GM23338 (cell line): ENCODE measurements at regions not wholly inside any gene's neighbourhood (a gene's known extent, or its start where the extent isn't known, plus 50 kb on each side); places are given as distances from the start of the nearest gene placed in this dataset.
A peak's percentile ranks its signal among the peaks of the same experiment; 100 is the strongest.

Source experiments
- ATAC-seq: fragments of 200-7000 bp; cut with Tn5 transposase; 3 replicates; pipeline ENCODE4 v1.9.1; 2020
- DNase-seq: peaks from one replicate; pipeline ENCODE4 v3.0.0-alpha.2; 2015; ENCODE audit warnings: low spot score
- H2AFZ ChIP-seq: fragments of 200-600 bp; sonication (generic); 2 replicates; pipeline ENCODE4 v1.8.0; 2016; ENCODE audit warnings: antibody characterized with exemption, mild to moderate bottlenecking, moderate library complexity
- H3F3A ChIP-seq: fragments of 200-600 bp; sonication (generic); replicated peaks from 2 replicates; pipeline ENCODE4 v1.8.0; 2017; ENCODE audit warnings: antibody characterized with exemption, mixed run types, low read depth
- H3K27ac ChIP-seq: fragments of 200-600 bp; sonication (generic); 2 replicates; pipeline ENCODE4 v1.6.1; 2016; ENCODE audit warnings: low read depth
- H3K27me3 ChIP-seq: fragments of 200-600 bp; sonication (generic); 2 replicates; pipeline ENCODE4 v1.8.0; 2016; ENCODE audit warnings: mild to moderate bottlenecking, mixed run types, moderate library complexity; ENCODE audit not compliant: insufficient read depth
- H3K36me3 ChIP-seq: fragments of 200-600 bp; sonication (generic); 2 replicates; pipeline ENCODE4 v1.8.0; 2016; ENCODE audit warnings: mild to moderate bottlenecking; ENCODE audit not compliant: insufficient read depth
- H3K4me1 ChIP-seq: fragments of 200-600 bp; sonication (generic); 2 replicates; pipeline ENCODE4 v1.8.0; 2016; ENCODE audit warnings: mild to moderate bottlenecking, moderate library complexity; ENCODE audit not compliant: insufficient read depth
- H3K4me2 ChIP-seq: fragments of 200-600 bp; sonication (generic); 2 replicates; pipeline ENCODE4 v1.7.1; 2017; ENCODE audit warnings: mixed run types
- H3K4me3 ChIP-seq: fragments of 200-600 bp; sonication (generic); 2 replicates; pipeline ENCODE4 v1.6.1; 2016; ENCODE audit warnings: mixed run types
- H3K79me2 ChIP-seq: fragments of 200-600 bp; sonication (generic); replicated peaks from 2 replicates; pipeline ENCODE4 v1.8.0; 2017; ENCODE audit warnings: mild to moderate bottlenecking; ENCODE audit not compliant: insufficient read depth
- H3K9me2 ChIP-seq: fragments of 200-600 bp; sonication (generic); 2 replicates; pipeline ENCODE4 v1.8.0; 2017; ENCODE audit not compliant: insufficient read depth
- H4K20me1 ChIP-seq: fragments of 200-600 bp; sonication (generic); replicated peaks from 2 replicates; pipeline ENCODE4 v1.8.0; 2017; ENCODE audit warnings: mild to moderate bottlenecking; ENCODE audit not compliant: insufficient read depth
- H3K27ac Mint-ChIP-seq: 2 replicates; pipeline ENCODE4 v1.8.0; 2020; ENCODE audit warnings: inconsistent platforms, mild to moderate bottlenecking, moderate library complexity, mixed read lengths
- H3K27me3 Mint-ChIP-seq: 3 replicates; pipeline ENCODE4 v1.8.0; 2022; ENCODE audit warnings: low read depth, mild to moderate bottlenecking, moderate library complexity, mixed read lengths, inconsistent platforms; ENCODE audit not compliant: insufficient read depth, poor library complexity
- H3K36me3 Mint-ChIP-seq: 3 replicates; pipeline ENCODE4 v1.8.0; 2021; ENCODE audit warnings: low read depth, mild to moderate bottlenecking, inconsistent platforms, moderate library complexity, mixed read lengths
- H3K4me1 Mint-ChIP-seq: 3 replicates; pipeline ENCODE4 v1.8.0; 2020; ENCODE audit warnings: mild to moderate bottlenecking, inconsistent platforms, mixed read lengths
- H3K4me3 Mint-ChIP-seq: 3 replicates; pipeline ENCODE4 v1.8.0; 2021; ENCODE audit warnings: moderate library complexity, mild to moderate bottlenecking, inconsistent platforms, mixed read lengths
- H3K9me3 Mint-ChIP-seq: 3 replicates; pipeline ENCODE4 v1.8.0; 2020; ENCODE audit warnings: moderate library complexity, mild to moderate bottlenecking, inconsistent platforms, mixed read lengths
- CREB1 ChIP-seq: fragments of 250-450 bp; sonication (Bioruptor Pico); IDR thresholded peaks from 2 replicates; pipeline ENCODE4 v1.5.0; 2020; ENCODE audit warnings: low read depth, mild to moderate bottlenecking, moderate library complexity
- CTCF ChIP-seq, 2 experiments: fragments of 200-600 bp in 1 of 2; sonication (generic) in 1 of 2; conservative IDR thresholded peaks; 2 replicates each; pipeline versions ENCODE4 v1.5.1 to v1.6.1; 2016 to 2017; ENCODE audit warnings: antibody characterized with exemption in 2 of 2, low read depth in 2 of 2, mild to moderate bottlenecking in 2 of 2, moderate library complexity in 1 of 2
- ETS1 ChIP-seq: IDR thresholded peaks from 2 replicates; pipeline ENCODE4 v1.6.1; 2016; ENCODE audit warnings: antibody characterized with exemption
- EZH2 ChIP-seq: fragments of 200-600 bp; sonication (generic); IDR thresholded peaks from one replicate; pipeline ENCODE4 v1.8.0; 2017; ENCODE audit warnings: antibody characterized with exemption, mild to moderate bottlenecking, low read depth; ENCODE audit not compliant: unreplicated experiment
- EZH2phosphoT487 ChIP-seq: fragments of 200-600 bp; sonication (generic); IDR thresholded peaks from one replicate; pipeline ENCODE4 v1.8.1; 2018; ENCODE audit warnings: antibody characterized with exemption; ENCODE audit not compliant: unreplicated experiment
- JUNB ChIP-seq: IDR thresholded peaks from one replicate; pipeline ENCODE4 v1.6.1; 2016; ENCODE audit warnings: antibody characterized with exemption; ENCODE audit not compliant: unreplicated experiment
- NANOG ChIP-seq: IDR thresholded peaks from 2 replicates; pipeline ENCODE4 v1.6.1; 2016; ENCODE audit warnings: antibody characterized with exemption, borderline replicate concordance
- POLR2AphosphoS5 ChIP-seq: IDR thresholded peaks from 2 replicates; pipeline ENCODE4 v1.6.1; 2016; ENCODE audit warnings: antibody characterized with exemption, low read depth
- STAT1 ChIP-seq: IDR thresholded peaks from one replicate; pipeline ENCODE4 v1.6.1; 2016; ENCODE audit warnings: antibody characterized with exemption; ENCODE audit not compliant: unreplicated experiment
- ZNF114 ChIP-seq: fragments of 250-450 bp; sonication (Bioruptor Pico); IDR thresholded peaks from 2 replicates; pipeline ENCODE4 v1.5.0; 2020; ENCODE audit warnings: mild to moderate bottlenecking, moderate library complexity
- TF ChIP-seq, protein P1 (sequence below): IDR thresholded peaks from one replicate; pipeline ENCODE4 v1.6.1; 2018; ENCODE audit warnings: antibody characterized with exemption; ENCODE audit not compliant: unreplicated experiment

DNA sequence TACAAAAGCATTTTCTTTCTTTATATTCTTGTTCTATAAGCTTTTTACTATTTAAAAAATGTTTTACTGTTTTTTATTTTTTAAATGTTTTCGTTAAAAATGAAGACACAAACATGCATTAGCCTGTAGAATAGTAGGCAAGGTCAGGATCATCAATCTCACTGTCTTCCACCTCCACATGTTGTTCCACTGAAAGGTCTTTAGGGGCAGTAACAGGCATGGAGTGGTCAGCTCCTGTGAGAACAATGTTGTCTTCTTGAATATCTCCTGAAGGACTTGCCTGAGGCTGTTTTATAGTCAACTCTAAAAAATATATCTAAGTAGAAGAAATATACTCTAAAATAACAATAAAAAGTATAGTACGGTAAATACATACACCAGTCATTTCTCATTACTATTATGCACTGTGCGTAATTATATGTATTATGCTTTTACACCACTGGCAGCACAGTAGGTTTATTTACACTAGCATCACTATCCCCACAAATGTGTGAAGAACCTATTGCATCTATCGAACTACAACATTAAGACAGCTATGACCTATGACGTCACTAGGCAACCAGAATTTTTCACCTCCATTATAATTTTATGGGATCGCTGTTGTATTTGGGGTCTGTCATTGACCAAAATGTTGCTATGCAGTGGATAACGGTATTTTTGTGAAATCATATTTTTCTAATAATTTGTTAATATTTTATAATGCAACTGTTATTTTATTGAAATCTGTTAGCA is 764.3 kb downstream of the METTL4 start:
- peak; percentile 71 for ATAC-seq
- Histone ChIP-seq H3K27ac (no peak overlapping the region), H3K4me2 (no peak overlapping the region), H3K9me2 (no peaks in the 10 kb centered on the region), H3K27me3 (no peaks in the 10 kb centered on the region), H3K4me1 (no peaks in the 10 kb centered on the region), H3F3A (no peaks in the 10 kb centered on the region), H2AFZ (no peak overlapping the region), H3K36me3 (no peaks in the 10 kb centered on the region), H3K79me2 (no peaks in the 10 kb centered on the region), H3K4me3 (no peak overlapping the region), H4K20me1 (no peaks in the 10 kb centered on the region)
- H3K27ac Mint-ChIP-seq: no peak overlapping the region
- peak; percentile 22 to 30; a peak in 1 of 4 replicates for TF ChIP-seq CTCF (conservative IDR thresholded peaks at IDR 0.05; ENCODE audit: low read depth in 2 of 2)
- no peak for TF ChIP-seq ZNF114
- no peaks in the 10 kb centered on the region for H3K4me1 Mint-ChIP-seq
- no peaks in the 10 kb centered on the region for H3K27me3 Mint-ChIP-seq
- H3K4me3 Mint-ChIP-seq: no peak overlapping the region
- DNase-seq: peak; percentile 52
- no peaks in the 10 kb centered on the region for H3K9me3 Mint-ChIP-seq
- no peaks in the 10 kb centered on the region for H3K36me3 Mint-ChIP-seq

DNA sequence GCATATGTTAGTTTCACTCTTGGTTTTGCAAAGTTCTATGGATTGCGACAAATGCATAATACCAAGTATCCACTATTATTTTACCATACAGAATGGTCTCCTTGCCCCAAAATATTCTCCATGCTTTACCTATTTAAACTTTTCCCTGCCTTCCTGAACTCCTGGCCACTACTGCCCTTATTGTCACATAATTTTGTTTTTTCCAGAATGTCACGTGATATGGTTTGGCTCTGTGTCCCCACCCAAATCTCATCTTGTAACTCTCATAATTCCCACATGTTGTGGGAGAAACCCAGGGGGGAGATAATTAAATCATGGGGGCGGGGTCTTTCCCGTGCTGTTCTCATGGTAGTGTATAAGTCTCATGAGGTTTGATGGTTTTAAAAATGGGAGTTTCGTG is 760.0 kb downstream of the METTL4 start:
- Histone ChIP-seq H2AFZ (no peak overlapping the region), H3K27ac (no peak overlapping the region), H3K36me3 (no peaks in the 10 kb centered on the region), H3K79me2 (no peaks in the 10 kb centered on the region), H3K9me2 (no peaks in the 10 kb centered on the region), H3F3A (no peaks in the 10 kb centered on the region), H3K4me3 (no peak overlapping the region), H3K4me1 (no peaks in the 10 kb centered on the region), H3K4me2 (no peak overlapping the region), H3K27me3 (no peaks in the 10 kb centered on the region), H4K20me1 (no peaks in the 10 kb centered on the region)
- DNase-seq: no peak
- no peaks in the 10 kb centered on the region for H3K9me3 Mint-ChIP-seq
- no peak overlapping the region for H3K27ac Mint-ChIP-seq
- no peaks in the 10 kb centered on the region for H3K27me3 Mint-ChIP-seq
- H3K36me3 Mint-ChIP-seq: no peaks in the 10 kb centered on the region
- ATAC-seq: no peak
- no peaks in the 10 kb centered on the region for H3K4me1 Mint-ChIP-seq
- TF ChIP-seq ETS1 (no peak), JUNB (no peak), POLR2AphosphoS5 (no peak), EZH2phosphoT487 (no peak), NANOG (no peak), STAT1 (no peak), EZH2 (no peak), CREB1 (no peak), ZNF114 (no peak)
- TF ChIP-seq, protein P1, sequence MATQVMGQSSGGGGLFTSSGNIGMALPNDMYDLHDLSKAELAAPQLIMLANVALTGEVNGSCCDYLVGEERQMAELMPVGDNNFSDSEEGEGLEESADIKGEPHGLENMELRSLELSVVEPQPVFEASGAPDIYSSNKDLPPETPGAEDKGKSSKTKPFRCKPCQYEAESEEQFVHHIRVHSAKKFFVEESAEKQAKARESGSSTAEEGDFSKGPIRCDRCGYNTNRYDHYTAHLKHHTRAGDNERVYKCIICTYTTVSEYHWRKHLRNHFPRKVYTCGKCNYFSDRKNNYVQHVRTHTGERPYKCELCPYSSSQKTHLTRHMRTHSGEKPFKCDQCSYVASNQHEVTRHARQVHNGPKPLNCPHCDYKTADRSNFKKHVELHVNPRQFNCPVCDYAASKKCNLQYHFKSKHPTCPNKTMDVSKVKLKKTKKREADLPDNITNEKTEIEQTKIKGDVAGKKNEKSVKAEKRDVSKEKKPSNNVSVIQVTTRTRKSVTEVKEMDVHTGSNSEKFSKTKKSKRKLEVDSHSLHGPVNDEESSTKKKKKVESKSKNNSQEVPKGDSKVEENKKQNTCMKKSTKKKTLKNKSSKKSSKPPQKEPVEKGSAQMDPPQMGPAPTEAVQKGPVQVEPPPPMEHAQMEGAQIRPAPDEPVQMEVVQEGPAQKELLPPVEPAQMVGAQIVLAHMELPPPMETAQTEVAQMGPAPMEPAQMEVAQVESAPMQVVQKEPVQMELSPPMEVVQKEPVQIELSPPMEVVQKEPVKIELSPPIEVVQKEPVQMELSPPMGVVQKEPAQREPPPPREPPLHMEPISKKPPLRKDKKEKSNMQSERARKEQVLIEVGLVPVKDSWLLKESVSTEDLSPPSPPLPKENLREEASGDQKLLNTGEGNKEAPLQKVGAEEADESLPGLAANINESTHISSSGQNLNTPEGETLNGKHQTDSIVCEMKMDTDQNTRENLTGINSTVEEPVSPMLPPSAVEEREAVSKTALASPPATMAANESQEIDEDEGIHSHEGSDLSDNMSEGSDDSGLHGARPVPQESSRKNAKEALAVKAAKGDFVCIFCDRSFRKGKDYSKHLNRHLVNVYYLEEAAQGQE: no peak
- H3K4me3 Mint-ChIP-seq: no peak overlapping the region
